Liver (tissue), 8 donors: ENCODE measurements at regions not wholly inside any gene's neighbourhood (a gene's known extent, or its start where the extent isn't known, plus 50 kb on each side); places are given as distances from the start of the nearest gene placed in this dataset.

Experiments
- DNase-seq: peaks from one replicate; pipeline ENCODE4 v3.0.0-alpha.2; 2017; ENCODE audit warnings: low spot score
- H3K27ac ChIP-seq, 2 donors: one replicate each; pipeline ENCODE4 v1.7.0; 2013; ENCODE audit warnings: inconsistent platforms in 2 of 2, low read length in 2 of 2, control low read depth in 1 of 2, low read depth in 1 of 2, mild to moderate bottlenecking in 1 of 2
- H3K27me3 ChIP-seq, 4 donors: one replicate each; pipeline versions ENCODE4 v1.6.1 to v1.7.0; 2013; ENCODE audit warnings: low read length in 3 of 4, inconsistent platforms in 1 of 4, mild to moderate bottlenecking in 1 of 4, moderate library complexity in 1 of 4; ENCODE audit not compliant: control insufficient read depth in 4 of 4, insufficient read depth in 4 of 4
- H3K36me3 ChIP-seq, 4 donors: one replicate each; pipeline versions ENCODE4 v1.6.1 to v1.7.0; 2013; ENCODE audit warnings: low read length in 3 of 4, mild to moderate bottlenecking in 3 of 4, low read depth in 1 of 4, moderate library complexity in 1 of 4; ENCODE audit not compliant: control insufficient read depth in 4 of 4, insufficient read depth in 3 of 4
- H3K4me1 ChIP-seq, 4 donors: one replicate each; pipeline versions ENCODE4 v1.6.1 to v1.7.0; 2013; ENCODE audit warnings: low read length in 3 of 4, mild to moderate bottlenecking in 3 of 4, moderate library complexity in 1 of 4; ENCODE audit not compliant: control insufficient read depth in 4 of 4, insufficient read depth in 4 of 4
- H3K4me3 ChIP-seq, 3 donors: one replicate each; pipeline versions ENCODE4 v1.6.1 to v1.7.0; 2013; ENCODE audit warnings: low read length in 3 of 3, control low read depth in 1 of 3, low read depth in 1 of 3, mild to moderate bottlenecking in 1 of 3
- H3K9ac ChIP-seq, 2 donors: one replicate each; pipeline ENCODE4 v1.7.0; 2013; ENCODE audit warnings: low read length in 2 of 2, mild to moderate bottlenecking in 2 of 2, moderate library complexity in 2 of 2, control low read depth in 1 of 2, low read depth in 1 of 2
- H3K9me3 ChIP-seq, 4 donors: one replicate each; pipeline versions ENCODE4 v1.6.1 to v1.7.0; 2013; ENCODE audit warnings: low read length in 3 of 4; ENCODE audit not compliant: control insufficient read depth in 4 of 4
- CTCF ChIP-seq: fragments of 150-350 bp; IDR thresholded peaks from 2 replicates; pipeline ENCODE4 v1.5.1; 2017; ENCODE audit warnings: improper control_type of control experiment, low read depth, low read length; ENCODE audit not compliant: missing input control
- EGR1 ChIP-seq, 2 donors: IDR thresholded peaks; 2 replicates each; pipeline ENCODE4 v1.6.1; 2016 to 2018; ENCODE audit warnings: antibody characterized with exemption in 2 of 2, low read depth in 2 of 2
- FOXA1 ChIP-seq: IDR thresholded peaks from 2 replicates; pipeline ENCODE4 v1.6.1; 2016; ENCODE audit warnings: antibody characterized with exemption
- HNF4A ChIP-seq, 2 donors: conservative IDR thresholded peaks; 2 replicates each; pipeline ENCODE4 v1.6.1; 2016; ENCODE audit warnings: antibody characterized with exemption in 2 of 2, mild to moderate bottlenecking in 2 of 2
- HNF4G ChIP-seq: IDR thresholded peaks from 2 replicates; pipeline ENCODE4 v1.6.1; 2016; ENCODE audit warnings: antibody characterized with exemption
- RAD21 ChIP-seq, 2 donors: IDR thresholded peaks; 2 replicates each; pipeline ENCODE4 v1.6.1; 2016; ENCODE audit warnings: antibody characterized with exemption in 2 of 2, mild to moderate bottlenecking in 2 of 2
- RXRA ChIP-seq, 2 donors: IDR thresholded peaks; 2 replicates each; pipeline ENCODE4 v1.6.1; 2017 to 2018; ENCODE audit warnings: antibody characterized with exemption in 2 of 2, mild to moderate bottlenecking in 1 of 2
- YY1 ChIP-seq: IDR thresholded peaks from 2 replicates; pipeline ENCODE4 v1.6.1; 2016; ENCODE audit warnings: antibody characterized with exemption, mild to moderate bottlenecking
- ZBTB33 ChIP-seq: IDR thresholded peaks from 2 replicates; pipeline ENCODE4 v1.6.1; 2016; ENCODE audit warnings: antibody characterized with exemption
- WGBS: extraction: QIAGEN DNeasy Blood & Tissue Kit; methylation state at CpG from one replicate; pipeline ENCODE4 v1.1.7; 2013; 5-methylcytosine and 5-hydroxymethylcytosine counted together
- TF ChIP-seq, protein P1 (sequence below): IDR thresholded peaks from 2 replicates; pipeline ENCODE4 v1.6.1; 2016; ENCODE audit warnings: antibody characterized with exemption
- TF ChIP-seq, protein P2 (sequence below): IDR thresholded peaks from 2 replicates; pipeline ENCODE4 v1.6.1; 2016; ENCODE audit warnings: antibody characterized with exemption
- TF ChIP-seq, protein P3 (sequence below): IDR thresholded peaks from 2 replicates; pipeline ENCODE4 v1.6.1; 2016; ENCODE audit warnings: antibody characterized with exemption, mild to moderate bottlenecking
- donor health status: healthy.
- donor health status: healthy.
- donor health status: healthy.
- donor health status: healthy.
- donor health status: healthy.

GRCh38 chr10:111474786-111475185 lies 398.0 kb downstream of the ADRA2A start:
- Histone ChIP-seq H3K9ac (no peak overlapping the region), H3K4me3 (no peak overlapping the region), H3K36me3 (no peaks in the 10 kb centered on the region), H3K27ac (no peak overlapping the region), H3K9me3 (no peaks in the 10 kb centered on the region), H3K27me3 (no peaks in the 10 kb centered on the region), H3K4me1 (peaks cover 0 to 6% (median 4%) of the 10 kb centered on the region in 4 donors)
- no peak for DNase-seq
- 94% methylated on average over 4 of the region's 4 CpGs for WGBS
- TF ChIP-seq YY1 (no peak), CTCF (no peak), RXRA (IDR thresholded peaks at IDR 0.05) (no peak), HNF4G (no peak), ZBTB33 (no peak), EGR1 (IDR thresholded peaks at IDR 0.05; ENCODE audit: low read depth in 2 of 2) (no peak), RAD21 (IDR thresholded peaks at IDR 0.05) (no peak)
- TF ChIP-seq, protein P1, sequence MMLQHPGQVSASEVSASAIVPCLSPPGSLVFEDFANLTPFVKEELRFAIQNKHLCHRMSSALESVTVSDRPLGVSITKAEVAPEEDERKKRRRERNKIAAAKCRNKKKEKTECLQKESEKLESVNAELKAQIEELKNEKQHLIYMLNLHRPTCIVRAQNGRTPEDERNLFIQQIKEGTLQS = no peak
- TF ChIP-seq, protein P2, sequence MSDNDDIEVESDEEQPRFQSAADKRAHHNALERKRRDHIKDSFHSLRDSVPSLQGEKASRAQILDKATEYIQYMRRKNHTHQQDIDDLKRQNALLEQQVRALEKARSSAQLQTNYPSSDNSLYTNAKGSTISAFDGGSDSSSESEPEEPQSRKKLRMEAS = no peak

DNA sequence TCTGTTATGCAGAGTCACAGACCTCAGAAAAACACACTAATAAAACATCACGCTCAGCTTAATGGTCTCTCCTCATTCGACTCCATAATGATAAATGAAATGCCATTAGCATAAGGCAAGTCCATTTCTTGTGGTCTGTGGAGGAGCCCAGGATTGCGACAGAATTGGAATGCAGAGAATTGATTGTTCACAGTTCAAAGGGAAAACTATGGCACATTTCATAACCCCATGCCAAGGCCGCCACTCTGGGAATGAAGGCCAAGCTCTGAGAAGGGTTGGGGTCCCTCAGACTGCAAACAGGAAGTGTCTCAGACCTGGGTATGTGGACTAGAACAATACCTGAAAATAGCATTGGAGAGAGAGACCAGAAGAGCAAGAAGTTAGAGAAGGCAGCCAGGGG lies 398.9 kb downstream of the ADRA2A start:
- DNase-seq = no peak
- Histone ChIP-seq H3K27ac (no peak overlapping the region), H3K27me3 (no peaks in the 10 kb centered on the region), H3K36me3 (no peaks in the 10 kb centered on the region), H3K4me3 (no peak overlapping the region), H3K4me1 (peaks cover 0 to 6% (median 4%) of the 10 kb centered on the region in 4 donors), H3K9me3 (no peaks in the 10 kb centered on the region), H3K9ac (no peak overlapping the region)
- WGBS = 47% methylated on average over 4 of the region's 4 CpGs
- TF ChIP-seq, protein P3, sequence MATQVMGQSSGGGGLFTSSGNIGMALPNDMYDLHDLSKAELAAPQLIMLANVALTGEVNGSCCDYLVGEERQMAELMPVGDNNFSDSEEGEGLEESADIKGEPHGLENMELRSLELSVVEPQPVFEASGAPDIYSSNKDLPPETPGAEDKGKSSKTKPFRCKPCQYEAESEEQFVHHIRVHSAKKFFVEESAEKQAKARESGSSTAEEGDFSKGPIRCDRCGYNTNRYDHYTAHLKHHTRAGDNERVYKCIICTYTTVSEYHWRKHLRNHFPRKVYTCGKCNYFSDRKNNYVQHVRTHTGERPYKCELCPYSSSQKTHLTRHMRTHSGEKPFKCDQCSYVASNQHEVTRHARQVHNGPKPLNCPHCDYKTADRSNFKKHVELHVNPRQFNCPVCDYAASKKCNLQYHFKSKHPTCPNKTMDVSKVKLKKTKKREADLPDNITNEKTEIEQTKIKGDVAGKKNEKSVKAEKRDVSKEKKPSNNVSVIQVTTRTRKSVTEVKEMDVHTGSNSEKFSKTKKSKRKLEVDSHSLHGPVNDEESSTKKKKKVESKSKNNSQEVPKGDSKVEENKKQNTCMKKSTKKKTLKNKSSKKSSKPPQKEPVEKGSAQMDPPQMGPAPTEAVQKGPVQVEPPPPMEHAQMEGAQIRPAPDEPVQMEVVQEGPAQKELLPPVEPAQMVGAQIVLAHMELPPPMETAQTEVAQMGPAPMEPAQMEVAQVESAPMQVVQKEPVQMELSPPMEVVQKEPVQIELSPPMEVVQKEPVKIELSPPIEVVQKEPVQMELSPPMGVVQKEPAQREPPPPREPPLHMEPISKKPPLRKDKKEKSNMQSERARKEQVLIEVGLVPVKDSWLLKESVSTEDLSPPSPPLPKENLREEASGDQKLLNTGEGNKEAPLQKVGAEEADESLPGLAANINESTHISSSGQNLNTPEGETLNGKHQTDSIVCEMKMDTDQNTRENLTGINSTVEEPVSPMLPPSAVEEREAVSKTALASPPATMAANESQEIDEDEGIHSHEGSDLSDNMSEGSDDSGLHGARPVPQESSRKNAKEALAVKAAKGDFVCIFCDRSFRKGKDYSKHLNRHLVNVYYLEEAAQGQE = no peak
- TF ChIP-seq RXRA (IDR thresholded peaks at IDR 0.05) (peak in 1 of 2 donors; percentile 27), CTCF (no peak), HNF4A (conservative IDR thresholded peaks at IDR 0.05) (peak; percentile 13 to 46), YY1 (peak; percentile 28), FOXA1 (peak; percentile 6), HNF4G (no peak)
- TF ChIP-seq, protein P2 = no peak
- TF ChIP-seq, protein P1 = no peak
